ENCODE measurements at regions not wholly inside any gene's neighbourhood (a gene's known extent, or its start where the extent isn't known, plus 50 kb on each side); places are given as distances from the start of the nearest gene placed in this dataset.

GRCh38 chr15:95556866-95557225 is 773.7 kb upstream of the NR2F2 start:
- DNase-seq (ENCODE audit: low spot score), result peak; percentile 82

- peak; percentile 90 for DNase-seq (ENCODE audit: low spot score)
Observed at GRCh38 chr15:95557226-95558046, 773.1 kb upstream of the NR2F2 start.

- DNase-seq (ENCODE audit: low spot score), result no peak
Observed at GRCh38 chr15:95558131-95558530, 772.4 kb upstream of the NR2F2 start.

DNA sequence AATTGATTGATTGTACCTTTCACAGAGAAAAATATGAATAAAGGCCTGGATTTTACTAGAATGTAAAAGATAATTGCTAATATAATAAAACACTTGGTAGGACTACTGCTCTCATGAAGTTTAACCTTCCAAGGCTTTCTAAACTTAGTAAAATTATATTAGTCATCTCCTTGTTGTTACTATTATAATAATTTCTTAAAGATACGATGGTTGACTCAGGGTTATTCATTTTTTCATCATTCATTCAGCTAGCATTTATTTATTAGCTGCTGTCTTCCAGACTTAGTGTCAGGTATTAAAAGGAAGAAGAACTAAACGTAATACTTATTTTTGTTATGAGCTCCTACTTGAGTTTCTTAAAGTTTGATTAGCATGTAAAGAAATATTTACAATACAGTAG is 771.6 kb upstream of the NR2F2 start:
- no peak for DNase-seq (ENCODE audit: low spot score)

- DNase-seq (ENCODE audit: low spot score), result peak; percentile 44
Observed at GRCh38 chr15:95559875-95560394, 770.6 kb upstream of the NR2F2 start.

- no peak for DNase-seq (ENCODE audit: low spot score)
Observed at GRCh38 chr15:95561463-95561862, 769.0 kb upstream of the NR2F2 start.

DNA sequence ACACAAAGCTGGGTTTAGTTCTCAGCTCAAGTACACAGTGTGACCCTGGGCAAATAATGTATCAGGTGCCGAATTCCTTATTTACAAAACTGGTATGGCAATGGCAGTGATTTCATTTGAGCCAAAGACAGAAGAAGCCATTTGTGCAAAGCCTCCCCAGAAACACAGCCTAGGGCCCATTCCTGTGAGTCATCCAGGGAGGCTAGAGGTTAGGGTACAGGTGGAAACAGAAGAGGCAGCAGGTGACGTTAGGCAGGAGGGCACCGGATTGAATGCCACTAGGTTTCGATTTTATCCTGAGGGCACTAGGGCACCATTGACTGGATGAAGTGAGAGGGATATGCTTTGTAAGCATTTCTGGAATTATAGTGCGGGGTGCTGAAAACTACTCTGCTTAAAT is 766.9 kb upstream of the NR2F2 start:
- no peak for DNase-seq (ENCODE audit: low spot score)

DNA sequence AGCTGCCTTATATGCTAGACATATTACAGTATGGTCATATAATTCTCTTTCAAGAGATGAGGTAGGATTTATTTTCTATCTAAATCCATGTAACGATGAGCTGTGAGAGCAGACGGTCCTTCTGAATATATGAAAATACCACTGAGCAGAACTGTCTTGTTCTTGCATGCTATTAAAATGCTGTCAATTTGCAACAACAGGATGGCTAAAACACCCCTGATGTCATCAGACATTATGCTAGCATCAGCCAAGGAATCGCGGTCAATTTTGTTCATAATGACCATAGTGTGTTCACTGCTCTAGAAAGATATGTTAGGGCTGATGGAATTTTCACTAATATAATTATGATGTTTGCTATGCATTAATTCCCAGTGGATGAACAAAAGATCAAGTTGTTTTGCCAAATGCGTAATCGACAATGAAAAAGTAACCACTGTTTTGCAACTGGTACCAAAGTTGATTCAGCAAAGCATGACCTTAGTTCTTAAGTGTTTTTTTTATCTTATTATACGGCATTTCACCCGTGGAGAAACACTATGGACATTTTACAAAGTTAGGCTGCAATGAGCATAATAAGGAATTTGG is 765.4 kb upstream of the NR2F2 start:
- DNase-seq (ENCODE audit: low spot score), result no peak

DNA sequence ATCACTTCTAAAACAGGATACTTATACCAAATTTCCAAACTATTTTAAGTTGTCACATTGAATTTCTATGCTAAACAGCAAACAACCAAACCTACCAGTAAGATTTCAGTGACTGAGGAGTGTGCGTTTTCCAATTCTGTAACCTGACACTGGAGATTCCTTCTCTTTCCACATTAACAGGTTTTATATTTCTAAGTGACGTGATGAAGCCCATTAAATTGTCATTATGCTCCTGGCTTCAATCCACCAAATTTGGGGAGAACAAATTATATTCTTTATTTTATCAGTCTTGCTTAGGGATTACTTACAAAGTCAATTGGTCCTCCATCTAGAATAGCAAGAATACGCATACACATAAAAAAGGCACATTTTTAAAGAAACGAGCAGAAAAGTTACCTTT is 764.8 kb upstream of the NR2F2 start:
- no peak for DNase-seq (ENCODE audit: low spot score)

DNA sequence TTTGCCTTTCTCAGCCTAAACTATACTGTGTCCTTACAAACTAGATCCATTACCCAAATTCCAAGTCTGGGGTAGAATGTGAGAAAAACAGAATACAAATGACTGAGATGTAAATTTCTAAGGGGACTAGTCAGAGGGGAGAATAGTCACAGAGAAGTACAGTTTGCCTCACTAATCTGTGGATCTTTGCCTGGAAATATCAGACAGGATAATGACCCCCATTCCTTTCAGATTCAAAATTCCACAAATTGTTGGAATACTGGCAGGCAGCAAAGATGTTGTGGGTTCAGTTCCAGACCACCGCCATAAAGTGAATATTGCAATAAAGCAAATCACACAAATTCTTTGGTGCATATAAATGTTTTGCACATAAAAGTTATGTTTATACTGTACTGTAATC is 762.8 kb upstream of the NR2F2 start:
- no peak for DNase-seq (ENCODE audit: low spot score)

DNA sequence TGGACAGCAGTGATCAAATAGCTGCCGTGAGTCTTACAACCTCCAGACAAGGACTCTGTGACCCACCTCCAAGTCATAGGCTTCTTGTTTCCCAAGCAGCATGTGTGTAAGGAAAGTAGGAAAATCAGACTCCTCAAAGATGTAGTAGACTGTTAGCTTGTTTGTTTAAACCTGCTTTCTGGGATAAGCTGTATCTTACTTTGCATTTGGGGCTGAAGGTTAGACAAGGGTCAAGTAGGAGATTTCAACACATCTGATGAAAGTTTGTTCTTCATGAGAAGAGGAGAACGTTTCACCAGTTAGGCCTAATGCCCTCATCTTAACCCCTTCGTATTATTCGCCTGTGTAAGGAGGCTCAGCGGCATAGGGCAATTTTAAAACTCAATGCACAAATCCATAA is 756.4 kb upstream of the NR2F2 start:
- no peak for DNase-seq (ENCODE audit: low spot score)

DNA sequence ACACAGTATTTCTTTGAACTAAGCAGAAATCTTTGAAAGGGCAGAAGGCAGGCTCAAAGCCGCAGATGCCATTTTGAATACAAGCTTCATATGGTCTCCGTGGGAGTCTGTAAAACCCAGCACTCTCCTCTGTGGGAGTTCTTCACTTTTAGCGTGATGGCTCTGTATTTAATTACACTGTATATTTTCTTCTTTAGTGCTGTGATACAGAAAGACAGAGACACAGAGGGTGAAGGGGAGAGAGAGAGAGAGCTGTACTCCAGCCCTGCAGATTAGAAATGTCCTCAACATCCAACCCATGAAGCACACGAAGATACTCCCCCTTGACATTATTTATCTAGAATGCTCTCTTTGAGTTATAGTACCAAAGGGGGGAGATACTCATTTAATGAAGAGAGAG is 752.6 kb upstream of the NR2F2 start:
- no peak for DNase-seq (ENCODE audit: low spot score)

GRCh38 chr15:95580121-95580520 is 750.4 kb upstream of the NR2F2 start:
- no peak for DNase-seq (ENCODE audit: low spot score)

DNA sequence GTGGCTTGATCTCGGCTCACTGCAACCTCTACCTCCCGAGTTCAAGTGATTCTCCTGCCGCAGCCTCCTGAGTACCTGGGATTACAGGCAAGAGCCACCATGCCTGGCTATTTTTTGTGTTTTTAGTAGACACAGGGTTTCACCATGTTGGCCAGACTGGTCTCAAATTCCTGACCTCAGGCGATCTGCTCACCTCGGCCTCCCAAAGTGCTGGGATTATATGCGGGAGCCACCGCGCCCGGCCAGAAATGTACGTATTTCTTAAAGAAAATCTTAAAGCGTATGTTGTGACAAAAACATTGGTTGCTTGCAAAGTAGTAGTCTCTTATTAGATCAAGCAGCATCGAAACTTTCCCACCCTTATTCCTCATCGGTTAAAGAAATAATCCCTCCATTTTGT is 748.9 kb upstream of the NR2F2 start:
- no peak for DNase-seq (ENCODE audit: low spot score)

DNA sequence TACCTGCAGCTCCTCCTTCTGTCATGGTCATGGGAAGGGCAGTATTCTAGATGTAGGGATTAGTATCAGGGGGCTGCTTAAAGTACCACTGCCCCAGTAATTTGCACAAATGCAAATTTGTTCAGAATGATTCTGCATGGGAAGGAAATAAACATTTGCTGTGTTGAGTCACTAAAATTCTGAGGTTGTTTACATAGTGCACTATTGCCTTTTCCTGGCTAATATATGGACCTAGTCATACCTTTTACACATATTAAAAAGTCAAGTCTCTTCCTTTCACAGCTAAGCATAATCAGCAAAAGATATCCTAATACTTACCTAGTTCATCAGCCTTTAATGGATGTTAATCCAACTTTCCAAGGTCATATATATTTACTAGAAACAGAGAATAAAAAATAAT is 746.4 kb upstream of the NR2F2 start:
- DNase-seq (ENCODE audit: low spot score), result no peak

- DNase-seq (ENCODE audit: low spot score), result no peak
Observed at GRCh38 chr15:95588056-95588455, 742.4 kb upstream of the NR2F2 start.

DNA sequence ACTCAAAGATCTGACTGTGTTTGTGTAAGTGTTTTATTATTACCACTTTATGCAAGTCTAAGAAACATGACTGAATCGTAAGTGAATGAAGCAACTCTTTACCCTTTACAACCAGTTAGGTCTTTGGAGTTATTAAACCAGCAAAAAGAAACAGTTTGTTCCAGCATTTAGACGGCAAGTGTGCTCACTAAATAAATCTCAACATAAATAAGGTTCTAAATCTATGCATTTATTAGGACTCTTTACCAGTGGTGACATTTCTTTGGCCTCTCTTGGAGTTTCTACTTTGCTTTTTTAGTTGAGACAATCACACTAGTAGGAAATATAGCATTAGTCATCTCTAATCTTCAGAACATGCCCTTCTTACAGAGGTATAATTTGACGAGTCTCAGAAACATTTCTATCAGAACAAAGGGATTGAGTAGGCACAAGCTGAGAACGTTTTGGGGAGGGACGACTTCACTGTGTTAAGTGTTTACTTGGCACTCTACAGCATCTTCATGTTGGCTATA is 739.9 kb upstream of the NR2F2 start:
- no peak for DNase-seq (ENCODE audit: low spot score)

GRCh38 chr15:95591270-95591669 is 739.2 kb upstream of the NR2F2 start:
- no peak for DNase-seq (ENCODE audit: low spot score)

DNA sequence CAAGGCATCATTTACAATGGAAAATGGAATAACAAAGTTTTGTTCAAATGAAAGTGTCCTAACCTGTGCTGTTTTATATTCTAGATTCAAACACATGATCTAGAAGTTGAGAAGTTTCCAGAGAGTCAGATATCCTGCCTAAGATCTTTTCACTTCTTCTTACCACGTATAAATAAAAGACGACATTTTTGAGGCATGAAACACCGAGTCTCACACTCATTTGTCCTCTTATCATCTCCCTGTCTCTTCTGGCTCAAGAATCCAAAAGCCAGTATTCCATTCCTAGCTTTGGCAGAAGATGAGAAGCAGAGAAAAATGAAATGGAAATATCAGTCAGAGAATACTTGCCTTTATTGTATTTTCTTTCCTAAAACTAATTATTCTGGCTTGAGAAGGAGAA is 738.6 kb upstream of the NR2F2 start:
- DNase-seq (ENCODE audit: low spot score), result no peak

DNA sequence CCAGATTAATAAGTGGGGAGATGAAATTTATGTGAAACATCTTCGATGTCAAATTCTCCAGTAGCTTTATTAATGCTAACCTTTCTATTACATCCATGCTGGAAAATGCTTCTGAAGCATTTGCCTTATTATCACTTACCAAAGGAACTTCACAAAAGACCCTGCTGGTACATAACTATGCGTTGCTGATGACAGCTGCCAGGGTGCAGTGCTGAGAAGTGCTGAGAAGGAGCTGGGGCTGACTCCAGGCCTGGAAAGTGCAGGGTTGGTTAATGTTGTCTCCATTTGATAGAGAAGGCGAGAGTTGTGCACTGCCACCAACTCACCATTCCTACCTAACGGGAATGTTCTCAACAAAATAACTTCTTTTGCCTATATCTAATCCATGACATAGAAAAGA is 736.0 kb upstream of the NR2F2 start:
- no peak for DNase-seq (ENCODE audit: low spot score)

GRCh38 chr15:95595759-95596158 is 734.7 kb upstream of the NR2F2 start:
- DNase-seq (ENCODE audit: low spot score), result no peak

DNA sequence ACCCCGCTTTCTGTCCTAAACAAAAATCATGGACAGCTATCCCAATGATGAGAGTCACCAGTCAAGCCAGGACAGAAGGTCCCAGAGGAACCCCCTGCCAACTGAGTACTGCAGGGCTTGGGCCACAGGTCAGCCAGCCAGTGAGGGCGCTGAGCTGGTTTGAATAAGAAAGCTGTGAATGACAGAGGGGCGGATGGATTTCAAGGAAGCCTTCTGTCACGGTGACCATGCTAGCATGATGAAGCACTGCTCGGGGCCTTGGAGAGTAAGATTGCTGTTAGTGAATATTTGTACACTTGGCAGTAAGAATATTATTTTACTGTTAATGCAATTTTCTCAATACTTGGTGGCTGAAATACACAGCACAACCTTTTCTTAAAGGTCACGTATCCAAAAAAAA is 734.0 kb upstream of the NR2F2 start:
- DNase-seq (ENCODE audit: low spot score), result no peak

DNA sequence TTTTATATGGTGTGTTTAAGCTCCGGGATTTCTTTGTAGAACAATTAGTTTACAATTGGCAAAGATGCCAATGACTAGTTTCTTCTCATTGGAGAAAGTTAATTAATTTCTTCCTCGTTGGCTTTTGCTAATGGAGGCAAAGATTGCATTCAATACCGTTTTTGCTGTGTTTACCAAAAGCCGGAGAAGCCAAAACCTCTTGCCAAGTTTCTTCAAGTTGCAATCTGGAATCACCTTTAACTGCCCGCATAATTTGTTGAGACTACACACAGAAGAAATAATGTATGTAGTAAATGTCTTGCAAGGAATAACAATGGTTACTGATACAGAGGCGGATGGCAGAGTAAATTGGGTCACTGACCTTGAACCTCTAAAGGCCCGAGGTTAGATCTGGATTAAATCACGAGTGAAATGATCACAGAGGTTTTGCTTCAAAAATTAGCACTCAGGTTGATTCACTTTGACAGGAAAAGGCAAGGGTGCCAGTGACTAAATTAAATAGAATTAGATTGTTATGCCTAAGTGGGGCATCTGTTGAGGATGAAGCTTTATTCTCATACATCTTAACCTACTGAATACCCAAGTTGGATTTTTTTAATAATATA is 732.1 kb upstream of the NR2F2 start:
- no peak for DNase-seq (ENCODE audit: low spot score)
